SIG-M5 treated with dmso at 0.1 percent for 504 hours (cell line): ENCODE measurements at regions not wholly inside any gene's neighbourhood (a gene's known extent, or its start where the extent isn't known, plus 50 kb on each side); places are given as distances from the start of the nearest gene placed in this dataset.
"Not testable (repeated sequence)": the region's sequence is repeated elsewhere in the genome, so short reads cannot be mapped to it uniquely, and the experiment has no call there.

ENCODE experiments used
- DNase-seq: peaks from one replicate; lab custom pipeline; 2025; ENCODE audit not compliant: unreplicated experiment; lab: John Stamatoyannopoulos, UW

GRCh38 chr2:763766-764525 is 86.7 kb upstream of the TMEM18 start:
- no peak for DNase-seq

- no peak for DNase-seq
Observed at GRCh38 chr2:762646-763045, 85.4 kb upstream of the TMEM18 start.

GRCh38 chr2:761384-761783 is 84.2 kb upstream of the TMEM18 start:
- no peak for DNase-seq

GRCh38 chr2:760001-760400 is 82.8 kb upstream of the TMEM18 start:
- no peak for DNase-seq

GRCh38 chr2:758073-758820 is 81.0 kb upstream of the TMEM18 start:
- DNase-seq = no peak

GRCh38 chr2:753123-753522 is 75.9 kb upstream of the TMEM18 start:
- no peak for DNase-seq

- DNase-seq = no peak
Observed at GRCh38 chr2:751474-751873, 74.3 kb upstream of the TMEM18 start.

GRCh38 chr2:750628-751027 is 73.4 kb upstream of the TMEM18 start:
- DNase-seq = no peak

GRCh38 chr2:747762-748351 is 70.7 kb upstream of the TMEM18 start:
- no peak for DNase-seq

GRCh38 chr2:746697-747096 is 69.5 kb upstream of the TMEM18 start:
- DNase-seq = no peak

- DNase-seq = no peak
Observed at GRCh38 chr2:744088-744487, 66.9 kb upstream of the TMEM18 start.

- DNase-seq = no peak
Observed at GRCh38 chr2:742221-742620, 65.0 kb upstream of the TMEM18 start.

GRCh38 chr2:741195-741496 is 63.9 kb upstream of the TMEM18 start:
- DNase-seq = no peak

GRCh38 chr2:740322-741194 is 63.4 kb upstream of the TMEM18 start:
- DNase-seq = peak; percentile 59

- DNase-seq = not testable (repeated sequence)
Observed at GRCh38 chr2:739864-740321, 62.7 kb upstream of the TMEM18 start.

- DNase-seq = no peak
Observed at GRCh38 chr2:736939-737338, 59.7 kb upstream of the TMEM18 start.

GRCh38 chr2:735670-736218 is 58.5 kb upstream of the TMEM18 start:
- DNase-seq = no peak

- DNase-seq = no peak
Observed at GRCh38 chr2:734496-734895, 57.3 kb upstream of the TMEM18 start.

- no peak for DNase-seq
Observed at GRCh38 chr2:733495-733894, 56.3 kb upstream of the TMEM18 start.

GRCh38 chr2:733001-733400 is 55.8 kb upstream of the TMEM18 start:
- no peak for DNase-seq

- no peak for DNase-seq
Observed at GRCh38 chr2:731711-732110, 54.5 kb upstream of the TMEM18 start.
